G401 (cell line): ENCODE measurements at regions not wholly inside any gene's neighbourhood (a gene's known extent, or its start where the extent isn't known, plus 50 kb on each side); places are given as distances from the start of the nearest gene placed in this dataset.

ENCODE experiments used
- DNase-seq: peaks from one replicate; pipeline ENCODE4 v3.0.0-alpha.2; 2015; ENCODE audit warnings: low spot score
- in situ Hi-C: cut with HindIII; loops from 2 replicates; pipeline ENCODE4 v1.10.0; 2016; ENCODE audit warnings: low sequenced_read_pairs, mixed read lengths

- in situ Hi-C loops: no loop called here
- no peak for DNase-seq
Measured at GRCh38 chrX:51798701-51799100, 55.5 kb downstream of the GSPT2 start.

- in situ Hi-C loops: no loop called here
Measured at GRCh38 chrX:51802917-51803688, 59.9 kb downstream of the GSPT2 start.

GRCh38 chrX:51803833-51804232 is 60.6 kb downstream of the GSPT2 start:
- in situ Hi-C loops: no loop called here
- DNase-seq: no peak

More at GRCh38 chrX:51802917-51803688, 59.9 kb downstream of the GSPT2 start:
- DNase-seq: peak; percentile 88

GRCh38 chrX:51804741-51805140 is 61.5 kb downstream of the GSPT2 start:
- in situ Hi-C loops: no loop called here
- DNase-seq: no peak

GRCh38 chrX:51813886-51814460 is 70.7 kb downstream of the GSPT2 start:
- no peak for DNase-seq
- in situ Hi-C loops: no loop called here

- in situ Hi-C loops: no loop called here
- DNase-seq: no peak
Measured at GRCh38 chrX:51824061-51824460, 69.4 kb upstream of the MAGED1 start.

GRCh38 chrX:51825436-51825835 is 68.0 kb upstream of the MAGED1 start:
- in situ Hi-C loops: no loop called here
- DNase-seq: no peak

- no peak for DNase-seq
- in situ Hi-C loops: no loop called here
Measured at GRCh38 chrX:51834076-51834475, 59.3 kb upstream of the MAGED1 start.

GRCh38 chrX:51836823-51837222 is 56.6 kb upstream of the MAGED1 start:
- DNase-seq: no peak
- in situ Hi-C loops: no loop called here

GRCh38 chrX:51837451-51837850 is 56.0 kb upstream of the MAGED1 start:
- DNase-seq: no peak
- in situ Hi-C loops: no loop called here

GRCh38 chrX:51837921-51838320 is 55.5 kb upstream of the MAGED1 start:
- in situ Hi-C loops: no loop called here

More at GRCh38 chrX:51837921-51838320, 55.5 kb upstream of the MAGED1 start:
- DNase-seq: no peak
